ENCODE measurements at regions not wholly inside any gene's neighbourhood (a gene's known extent, or its start where the extent isn't known, plus 50 kb on each side); places are given as distances from the start of the nearest gene placed in this dataset.
A peak's percentile ranks its signal among the peaks of the same experiment; 100 is the strongest.

GRCh38 chr4:122203407-122203806 lies 51.3 kb downstream of the BLTP1 start:
- DNase-seq = no peak

- no peak for DNase-seq
These were observed 53.6 kb downstream of the BLTP1 start for GRCh38 chr4:122205687-122206086.

DNA sequence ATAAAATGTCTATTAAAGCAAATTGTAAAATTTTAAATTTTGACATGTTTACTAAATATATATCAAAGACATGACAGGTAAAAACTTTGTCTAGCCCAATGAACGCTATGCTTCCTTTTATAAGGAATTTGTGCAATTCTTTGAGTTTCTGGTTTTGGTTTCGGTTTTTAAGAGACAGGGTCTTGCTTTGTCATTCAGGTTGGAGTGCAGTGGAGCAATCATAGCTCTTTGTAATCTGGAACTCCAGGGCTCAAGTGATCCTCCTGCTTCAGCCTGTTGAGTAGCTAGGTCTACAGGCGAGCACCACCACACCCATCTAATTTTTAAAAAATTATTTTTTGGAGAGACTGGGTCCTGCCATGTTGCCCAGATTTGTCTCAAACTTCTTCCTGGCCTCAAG lies 60.7 kb downstream of the BLTP1 start:
- no peak for DNase-seq

GRCh38 chr4:122218762-122219161 lies 66.6 kb downstream of the BLTP1 start:
- no peak for DNase-seq

- no peak for DNase-seq
These were observed 67.2 kb downstream of the BLTP1 start for GRCh38 chr4:122219356-122219755.

DNA sequence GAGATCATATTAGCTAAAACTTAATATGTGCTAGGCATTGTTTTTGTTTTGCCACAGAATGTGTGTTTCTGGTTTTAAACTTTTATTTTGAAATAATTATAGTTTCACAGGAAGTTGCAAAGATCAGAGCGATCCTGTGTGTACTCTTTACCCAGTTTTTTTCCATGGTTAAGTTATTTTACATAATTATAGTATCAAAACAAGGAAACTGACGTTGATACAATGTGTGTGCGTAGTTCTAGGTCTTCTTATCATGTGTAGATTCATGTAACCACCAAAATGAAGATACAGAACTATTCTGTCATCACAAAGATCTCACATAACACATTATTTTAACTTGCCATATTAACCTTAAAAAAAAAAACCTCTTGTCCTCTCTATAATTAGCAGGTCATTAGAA lies 69.2 kb downstream of the BLTP1 start:
- DNase-seq = no peak

GRCh38 chr4:122224348-122224747 lies 72.2 kb downstream of the BLTP1 start:
- DNase-seq = peak; percentile 76

- no peak for DNase-seq
These were observed 75.1 kb downstream of the BLTP1 start for GRCh38 chr4:122227202-122227601.

- no peak for DNase-seq
These were observed 77.7 kb downstream of the BLTP1 start for GRCh38 chr4:122229857-122230256.

DNA sequence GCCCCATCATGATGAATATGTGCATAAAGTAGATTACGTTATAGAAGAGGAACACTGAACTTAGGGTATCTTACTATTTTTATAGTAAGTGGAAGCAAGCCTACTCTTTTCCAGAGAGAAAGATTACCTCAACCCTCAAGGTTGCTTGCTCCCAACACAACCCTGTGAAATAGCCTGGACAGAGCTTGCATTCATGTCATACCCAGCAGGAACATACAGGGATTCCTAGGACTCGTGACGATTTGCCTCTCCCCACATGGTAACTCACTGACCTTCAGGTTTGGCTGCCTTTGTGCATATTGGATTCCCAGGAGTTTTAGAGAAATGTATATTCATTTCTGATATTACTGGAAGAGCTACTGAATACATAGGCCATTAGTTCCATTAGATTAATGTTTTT lies 80.5 kb downstream of the BLTP1 start:
- no peak for DNase-seq

DNA sequence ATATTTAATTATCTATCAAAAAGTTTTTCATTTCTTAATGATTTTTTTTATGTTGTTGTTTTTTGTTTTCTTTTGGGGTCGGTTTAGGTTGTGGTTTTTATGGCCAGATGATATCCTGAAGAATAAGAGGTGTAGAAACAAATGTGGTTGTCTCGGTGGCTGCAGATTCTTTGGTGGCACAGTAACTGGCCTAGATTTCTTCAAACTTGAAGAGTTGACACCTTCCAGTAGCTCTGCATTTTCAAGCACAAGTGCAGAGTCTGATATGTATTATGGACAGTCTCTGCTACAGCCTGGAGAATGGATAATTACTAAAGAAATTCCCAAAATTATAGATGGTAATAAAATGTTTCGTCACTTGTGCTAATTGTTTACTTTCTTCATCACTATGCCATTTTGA lies 82.6 kb downstream of the BLTP1 start:
- no peak for DNase-seq

GRCh38 chr4:122243785-122244184 lies 91.7 kb downstream of the BLTP1 start:
- DNase-seq = no peak

DNA sequence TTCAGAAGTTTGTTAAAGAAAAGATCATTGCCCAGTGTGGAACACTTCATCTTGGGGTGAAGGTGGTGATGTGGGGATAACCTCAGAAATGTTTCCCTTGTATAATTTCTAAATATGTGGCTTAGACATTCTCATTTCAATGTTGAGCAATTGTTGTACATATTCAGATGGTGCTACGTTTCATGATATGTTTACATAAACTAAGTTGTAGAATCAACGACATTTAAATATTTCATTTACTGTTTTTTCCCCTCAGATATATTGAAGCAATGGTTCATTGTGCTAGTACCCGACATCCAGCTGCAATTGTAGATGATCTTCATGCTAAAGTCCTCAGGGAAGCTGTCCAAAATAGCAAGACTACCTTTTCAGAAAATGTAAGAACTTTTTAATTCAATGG lies 92.6 kb downstream of the BLTP1 start:
- no peak for DNase-seq

DNA sequence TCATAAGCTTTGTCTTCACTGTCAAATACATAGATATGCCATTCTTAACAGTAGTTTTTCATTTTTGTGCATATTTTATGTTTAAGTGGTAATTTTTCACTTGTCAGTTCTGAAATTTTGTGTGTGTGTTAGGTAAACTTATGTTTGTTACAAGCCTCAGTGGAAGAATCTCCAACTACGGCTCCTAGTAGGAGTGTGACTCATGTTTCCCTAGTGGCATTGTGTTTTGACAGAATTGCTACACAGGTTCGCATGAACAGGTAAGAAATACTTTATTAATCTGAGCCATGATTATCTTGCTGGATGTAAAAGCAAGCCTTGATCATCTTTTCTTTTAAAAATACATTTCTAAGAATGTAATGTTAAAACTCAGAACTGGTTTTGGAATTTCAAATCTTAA lies 94.4 kb downstream of the BLTP1 start:
- DNase-seq = no peak

- no peak for DNase-seq
These were observed 97.2 kb downstream of the BLTP1 start for GRCh38 chr4:122249357-122249756.

GRCh38 chr4:122252584-122252983 lies 100.5 kb downstream of the BLTP1 start:
- DNase-seq = no peak

DNA sequence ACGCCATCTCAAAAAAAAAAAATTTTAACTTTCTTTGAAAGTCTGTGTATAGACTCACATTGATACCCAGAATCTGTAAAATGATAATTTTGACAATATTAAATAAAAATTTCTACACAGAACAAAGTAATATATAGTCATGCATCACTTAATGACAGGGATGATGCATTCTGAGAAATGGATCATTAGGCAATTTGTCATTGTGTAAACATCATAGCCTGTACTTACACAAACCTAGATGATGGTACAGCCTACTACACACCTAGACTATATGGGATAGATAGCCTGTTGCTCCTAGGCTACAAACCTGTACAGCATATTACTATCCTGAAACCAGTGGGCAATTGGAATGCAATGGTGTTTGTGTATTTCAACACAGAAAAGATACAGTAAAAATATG lies 107.7 kb downstream of the BLTP1 start:
- no peak for DNase-seq

- no peak for DNase-seq
These were observed 102.5 kb upstream of the ADAD1 start for GRCh38 chr4:122276359-122276758.

DNA sequence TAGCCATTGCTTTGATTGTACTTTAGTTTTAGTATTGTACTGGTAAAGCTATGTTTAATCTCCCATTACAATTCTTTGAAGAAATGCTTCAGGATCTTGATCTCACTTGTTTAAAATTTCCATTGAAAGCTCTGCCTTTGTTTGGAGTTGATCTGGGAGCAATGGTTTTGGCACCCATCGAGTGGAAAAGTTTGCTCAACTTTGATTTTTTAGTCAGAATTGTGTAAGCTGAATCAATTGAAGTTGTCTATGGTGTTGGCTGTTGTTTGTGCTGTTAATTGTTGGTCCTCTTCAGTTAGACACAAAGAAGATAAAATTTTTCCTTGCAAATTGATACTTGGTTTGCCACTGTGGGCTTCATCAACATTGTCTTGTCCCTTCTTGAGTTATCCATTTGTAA lies 99.8 kb upstream of the ADAD1 start:
- DNase-seq = no peak

GRCh38 chr4:122279670-122280069 lies 99.1 kb upstream of the ADAD1 start:
- no peak for DNase-seq

GRCh38 chr4:122285285-122285684 lies 93.5 kb upstream of the ADAD1 start:
- no peak for DNase-seq

DNA sequence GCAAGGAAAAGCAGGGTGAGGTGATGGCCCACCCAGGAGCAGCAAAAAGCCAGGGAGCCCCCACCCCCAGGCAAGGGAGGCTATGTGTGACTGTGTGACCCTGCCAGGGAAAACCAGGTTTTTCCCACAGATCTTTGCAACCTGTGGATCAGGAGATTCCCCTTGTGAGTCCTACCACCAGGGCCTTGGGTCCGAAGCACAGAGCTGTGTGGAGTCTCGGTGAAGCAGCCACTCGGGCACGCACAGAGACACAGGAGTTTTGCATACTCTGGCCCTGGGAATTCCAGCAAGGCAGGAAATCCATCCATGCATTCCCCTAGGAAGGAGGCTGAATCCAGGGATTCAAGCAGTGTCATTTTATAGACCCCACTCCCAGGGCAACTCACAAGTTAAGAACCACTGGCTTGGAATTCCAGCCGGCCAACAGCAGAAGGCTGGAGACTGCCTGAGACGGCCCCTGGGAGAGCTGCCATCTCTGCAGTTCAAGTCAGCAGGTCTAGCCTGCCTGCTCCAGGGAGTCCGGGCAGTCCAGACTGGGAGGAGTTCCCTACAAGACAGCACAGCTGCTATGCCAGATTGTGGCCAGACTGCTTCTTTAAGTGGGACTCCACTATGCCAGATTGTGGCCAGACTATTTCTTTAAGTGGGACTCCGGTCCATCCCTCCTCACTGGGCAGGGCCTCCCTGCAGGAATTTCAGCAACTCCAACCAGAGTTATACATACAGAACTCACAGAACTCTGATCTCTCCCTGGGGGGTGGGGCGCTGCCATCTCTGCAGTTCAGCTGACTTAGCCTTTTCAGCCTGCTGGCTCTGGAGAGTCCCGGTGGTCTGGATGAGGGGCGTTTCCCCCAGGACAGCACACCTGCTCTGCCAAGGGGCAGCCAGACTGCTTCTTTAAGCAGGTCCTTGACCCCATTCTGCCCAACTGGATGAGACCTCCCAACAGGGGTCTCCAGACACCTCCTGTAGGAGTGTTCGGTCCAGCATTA lies 85.1 kb upstream of the ADAD1 start:
- DNase-seq = no peak

DNA sequence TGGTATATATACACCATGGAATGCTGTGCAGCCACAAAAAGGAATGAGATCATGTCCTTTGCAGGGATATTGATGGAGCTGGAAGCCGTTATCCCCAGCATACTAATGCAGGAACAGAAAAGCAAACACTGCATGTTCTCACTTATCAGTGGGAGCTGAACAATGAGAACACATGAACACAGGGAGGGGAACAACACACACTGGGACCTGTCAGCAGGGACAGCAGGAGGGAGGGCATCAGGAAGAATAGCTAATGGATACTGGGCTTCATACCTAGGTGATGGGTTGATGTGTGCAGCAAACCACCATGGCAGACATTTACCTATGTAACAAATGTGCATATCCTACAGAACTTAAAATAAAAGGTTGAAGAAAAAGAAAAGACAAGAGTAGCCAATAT lies 81.1 kb upstream of the ADAD1 start:
- no peak for DNase-seq

DNA sequence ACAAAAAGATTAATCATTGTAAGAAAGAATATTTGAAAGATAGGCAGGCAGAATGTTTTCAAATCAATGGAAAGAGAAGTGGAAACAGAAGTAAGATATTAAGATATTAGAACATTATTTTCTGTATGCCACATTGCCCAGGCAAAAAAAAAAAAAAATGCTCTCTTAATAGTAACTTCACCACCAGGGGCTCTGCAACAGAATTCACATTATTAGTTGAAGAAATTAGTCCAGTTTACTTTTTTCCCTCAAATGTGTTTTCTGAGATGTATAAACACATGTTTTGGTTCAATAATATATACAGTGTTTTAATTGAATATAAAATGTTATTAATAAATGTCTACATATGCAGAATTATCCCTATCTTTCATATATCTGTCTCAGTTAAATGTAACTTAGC lies 78.0 kb upstream of the ADAD1 start:
- DNase-seq = no peak

DNA sequence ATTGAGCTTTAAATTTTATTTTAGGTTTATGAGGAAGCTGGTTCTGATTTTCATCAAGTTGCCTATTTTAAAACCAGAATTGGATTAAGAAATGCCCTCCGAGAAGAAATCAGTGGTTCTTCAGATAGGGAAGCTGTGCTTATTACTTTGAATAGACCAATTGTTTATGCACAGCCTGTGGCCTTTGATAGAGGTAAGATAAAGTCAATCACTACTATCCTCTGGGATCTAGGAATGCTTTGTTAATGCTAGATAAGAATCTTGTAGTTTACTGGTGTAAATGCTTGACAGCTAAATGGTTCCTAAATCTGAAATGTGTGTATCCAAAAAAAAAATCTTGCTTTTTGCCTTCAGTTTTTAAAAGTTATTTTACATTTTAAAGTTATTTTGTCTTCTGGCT lies 73.0 kb upstream of the ADAD1 start:
- DNase-seq = no peak

Measured in NCI-H146 (cell line).